ENCODE measurements at regions not wholly inside any gene's neighbourhood (a gene's known extent, or its start where the extent isn't known, plus 50 kb on each side); places are given as distances from the start of the nearest gene placed in this dataset.

- TF ChIP-seq EZH2 (IDR thresholded peaks at IDR 0.05; ENCODE audit: insufficient read depth, low read length) (no peak), CTCF (IDR thresholded peaks at IDR 0.05; ENCODE audit: insufficient read depth, low read depth, low read length) (no peak)
- Histone ChIP-seq H3K79me2 (ENCODE audit: insufficient read depth, low read length) (no peaks in the 10 kb centered on the region), H4K20me1 (ENCODE audit: insufficient read depth, low read length) (no peaks in the 10 kb centered on the region), H3K4me2 (ENCODE audit: low read length) (no peak overlapping the region), H3K27ac (ENCODE audit: low read depth, low read length) (no peak overlapping the region), H3K4me1 (ENCODE audit: insufficient read depth, low read length) (no peaks in the 10 kb centered on the region), H3K9me3 (ENCODE audit: insufficient read depth, low read depth, low read length) (no peaks in the 10 kb centered on the region), H2AFZ (ENCODE audit: low read depth, low read length) (no peak overlapping the region), H3K36me3 (ENCODE audit: insufficient read depth, low read length) (no peaks in the 10 kb centered on the region), H3K27me3 (ENCODE audit: insufficient read depth, low read length) (no peaks in the 10 kb centered on the region), H3K4me3 (ENCODE audit: insufficient read depth, low read depth, low read length) (no peak overlapping the region), H3K9ac (ENCODE audit: low read length) (no peak overlapping the region)
- peaks cover 30% of the 10 kb centered on the region for H3K27me3 Mint-ChIP-seq (ENCODE audit: low read depth, unreplicated experiment)
- FAIRE-seq (no peak), DNase-seq (ENCODE audit: low read depth) (no peak)
- no peaks in the 10 kb centered on the region for H3K4me1 Mint-ChIP-seq (ENCODE audit: low read depth, unreplicated experiment)
- no peaks in the 10 kb centered on the region for H3K9me3 Mint-ChIP-seq (ENCODE audit: unreplicated experiment)
- H3K27ac Mint-ChIP-seq (ENCODE audit: unreplicated experiment), result no peak overlapping the region
- H3K4me3 Mint-ChIP-seq (ENCODE audit: unreplicated experiment), result no peak overlapping the region
- no peaks in the 10 kb centered on the region for H3K36me3 Mint-ChIP-seq (ENCODE audit: low read depth, unreplicated experiment)
Observed at GRCh38 chr19:33950091-33950750, 153.6 kb downstream of the KCTD15 start.

GRCh38 chr19:33953023-33953422, 156.4 kb downstream of the KCTD15 start:
- no peak overlapping the region for H3K4me3 Mint-ChIP-seq (ENCODE audit: unreplicated experiment)
- H3K79me2 ChIP-seq (ENCODE audit: insufficient read depth, low read length), result no peaks in the 10 kb centered on the region
- H3K36me3 ChIP-seq (ENCODE audit: insufficient read depth, low read length), result no peaks in the 10 kb centered on the region
- no peak overlapping the region for H3K4me3 ChIP-seq (ENCODE audit: insufficient read depth, low read depth, low read length)
- H3K9me3 ChIP-seq (ENCODE audit: insufficient read depth, low read depth, low read length), result no peaks in the 10 kb centered on the region
- H3K27ac ChIP-seq (ENCODE audit: low read depth, low read length), result no peak overlapping the region
- no peaks in the 10 kb centered on the region for H4K20me1 ChIP-seq (ENCODE audit: insufficient read depth, low read length)
- no peak overlapping the region for H3K4me2 ChIP-seq (ENCODE audit: low read length)
- no peak overlapping the region for H3K9ac ChIP-seq (ENCODE audit: low read length)
- no peak overlapping the region for H2AFZ ChIP-seq (ENCODE audit: low read depth, low read length)
- DNase-seq (ENCODE audit: low read depth) (no peak), FAIRE-seq (no peak)
- no peak for TF ChIP-seq EZH2 (IDR thresholded peaks at IDR 0.05; ENCODE audit: insufficient read depth, low read length)
- TF ChIP-seq CTCF (IDR thresholded peaks at IDR 0.05; ENCODE audit: insufficient read depth, low read depth, low read length), result no peak
- no peaks in the 10 kb centered on the region for H3K27me3 ChIP-seq (ENCODE audit: insufficient read depth, low read length)
- no peaks in the 10 kb centered on the region for H3K36me3 Mint-ChIP-seq (ENCODE audit: low read depth, unreplicated experiment)
- H3K4me1 Mint-ChIP-seq (ENCODE audit: low read depth, unreplicated experiment), result no peaks in the 10 kb centered on the region
- peaks cover 35% of the 10 kb centered on the region for H3K27me3 Mint-ChIP-seq (ENCODE audit: low read depth, unreplicated experiment)
- H3K27ac Mint-ChIP-seq (ENCODE audit: unreplicated experiment), result no peak overlapping the region
- H3K4me1 ChIP-seq (ENCODE audit: insufficient read depth, low read length), result no peaks in the 10 kb centered on the region
- no peaks in the 10 kb centered on the region for H3K9me3 Mint-ChIP-seq (ENCODE audit: unreplicated experiment)

GRCh38 chr19:33953592-33953991, 156.9 kb downstream of the KCTD15 start:
- no peak for FAIRE-seq
- DNase-seq (ENCODE audit: low read depth), result no peak

More at GRCh38 chr19:33953592-33953991, 156.9 kb downstream of the KCTD15 start:
- no peak overlapping the region for H3K27ac ChIP-seq (ENCODE audit: low read depth, low read length)
- H3K4me2 ChIP-seq (ENCODE audit: low read length), result no peak overlapping the region
- Mint-ChIP-seq H3K27ac (ENCODE audit: unreplicated experiment) (no peak overlapping the region), H3K36me3 (ENCODE audit: low read depth, unreplicated experiment) (no peaks in the 10 kb centered on the region), H3K4me3 (ENCODE audit: unreplicated experiment) (no peak overlapping the region), H3K27me3 (ENCODE audit: low read depth, unreplicated experiment) (peaks cover 35% of the 10 kb centered on the region), H3K9me3 (ENCODE audit: unreplicated experiment) (no peaks in the 10 kb centered on the region), H3K4me1 (ENCODE audit: low read depth, unreplicated experiment) (no peaks in the 10 kb centered on the region)
- no peaks in the 10 kb centered on the region for H3K9me3 ChIP-seq (ENCODE audit: insufficient read depth, low read depth, low read length)
- TF ChIP-seq CTCF (IDR thresholded peaks at IDR 0.05; ENCODE audit: insufficient read depth, low read depth, low read length) (no peak), EZH2 (IDR thresholded peaks at IDR 0.05; ENCODE audit: insufficient read depth, low read length) (no peak)
- no peaks in the 10 kb centered on the region for H4K20me1 ChIP-seq (ENCODE audit: insufficient read depth, low read length)
- H3K4me1 ChIP-seq (ENCODE audit: insufficient read depth, low read length), result no peaks in the 10 kb centered on the region
- H3K9ac ChIP-seq (ENCODE audit: low read length), result no peak overlapping the region
- no peaks in the 10 kb centered on the region for H3K36me3 ChIP-seq (ENCODE audit: insufficient read depth, low read length)
- no peak overlapping the region for H3K4me3 ChIP-seq (ENCODE audit: insufficient read depth, low read depth, low read length)
- no peaks in the 10 kb centered on the region for H3K27me3 ChIP-seq (ENCODE audit: insufficient read depth, low read length)
- H3K79me2 ChIP-seq (ENCODE audit: insufficient read depth, low read length), result no peaks in the 10 kb centered on the region
- no peak overlapping the region for H2AFZ ChIP-seq (ENCODE audit: low read depth, low read length)

Data from astrocyte (in vitro differentiated cells and primary cell).